Endodermal cell (in vitro differentiated cells): ENCODE measurements at regions not wholly inside any gene's neighbourhood (a gene's known extent, or its start where the extent isn't known, plus 50 kb on each side); places are given as distances from the start of the nearest gene placed in this dataset.

Source experiments
- DNase-seq: peaks from one replicate; pipeline ENCODE4 v3.0.0-alpha.2; 2017
- H3K27ac ChIP-seq: 2 replicates; pipeline ENCODE4 v1.5.1; 2013; ENCODE audit warnings: mild to moderate bottlenecking, low read depth, low read length, moderate library complexity
- H3K27me3 ChIP-seq: 2 replicates; pipeline ENCODE4 v1.6.1; 2013; ENCODE audit warnings: mild to moderate bottlenecking, low read length, moderate library complexity; ENCODE audit not compliant: insufficient read depth, control insufficient read depth, poor library complexity, severe bottlenecking
- H3K36me3 ChIP-seq: 2 replicates; pipeline ENCODE4 v1.7.0; 2013; ENCODE audit warnings: mild to moderate bottlenecking, low read length, moderate library complexity; ENCODE audit not compliant: control insufficient read depth, insufficient read depth
- H3K4me1 ChIP-seq: one replicate; pipeline ENCODE4 v1.7.0; 2013; ENCODE audit warnings: low read length; ENCODE audit not compliant: control insufficient read depth, insufficient read depth
- H3K4me3 ChIP-seq: 2 replicates; pipeline ENCODE4 v1.5.1; 2013; ENCODE audit warnings: mild to moderate bottlenecking, low read length, moderate library complexity
- H3K9ac ChIP-seq: 2 replicates; pipeline ENCODE4 v1.6.1; 2013; ENCODE audit warnings: mild to moderate bottlenecking, low read length, moderate library complexity; ENCODE audit not compliant: poor library complexity, severe bottlenecking; ENCODE audit errors: extremely low read depth
- H3K9me3 ChIP-seq: 2 replicates; pipeline ENCODE4 v1.6.1; 2013; ENCODE audit warnings: mild to moderate bottlenecking, low read length, moderate library complexity; ENCODE audit not compliant: control insufficient read depth
- H3K27ac Mint-ChIP-seq: 2 replicates; pipeline ENCODE4 v1.8.0; 2020; ENCODE audit warnings: mixed read lengths
- H3K27me3 Mint-ChIP-seq: 2 replicates; pipeline ENCODE4 v1.8.0; 2021; ENCODE audit warnings: mild to moderate bottlenecking, mixed read lengths; ENCODE audit not compliant: insufficient read depth
- H3K36me3 Mint-ChIP-seq: 2 replicates; pipeline ENCODE4 v1.8.0; 2020; ENCODE audit warnings: low read depth, mixed read lengths
- H3K4me1 Mint-ChIP-seq: 2 replicates; pipeline ENCODE4 v1.8.0; 2020; ENCODE audit warnings: mixed read lengths
- H3K4me3 Mint-ChIP-seq: 2 replicates; pipeline ENCODE4 v1.8.0; 2020; ENCODE audit warnings: mild to moderate bottlenecking, moderate library complexity, mixed read lengths
- H3K9me3 Mint-ChIP-seq: 2 replicates; pipeline ENCODE4 v1.8.0; 2020; ENCODE audit warnings: mild to moderate bottlenecking, mixed read lengths
- WGBS, 2 experiments: methylation state at CpG; one replicate each; pipeline versions ENCODE4 v1.1.5 to v1.1.7; 2013; ENCODE audit warnings: missing lambda C conversion rate in 2 of 2, mixed read lengths in 1 of 2; ENCODE audit not compliant: insufficient coverage in 1 of 2, insufficient read length in 1 of 2; 5-methylcytosine and 5-hydroxymethylcytosine counted together
- TF ChIP-seq, protein P1 (sequence below): fragments of 200-600 bp; sonication (generic); conservative IDR thresholded peaks from 2 replicates; pipeline ENCODE4 v1.5.0; 2021; ENCODE audit warnings: antibody characterized with exemption, mild to moderate bottlenecking

DNA sequence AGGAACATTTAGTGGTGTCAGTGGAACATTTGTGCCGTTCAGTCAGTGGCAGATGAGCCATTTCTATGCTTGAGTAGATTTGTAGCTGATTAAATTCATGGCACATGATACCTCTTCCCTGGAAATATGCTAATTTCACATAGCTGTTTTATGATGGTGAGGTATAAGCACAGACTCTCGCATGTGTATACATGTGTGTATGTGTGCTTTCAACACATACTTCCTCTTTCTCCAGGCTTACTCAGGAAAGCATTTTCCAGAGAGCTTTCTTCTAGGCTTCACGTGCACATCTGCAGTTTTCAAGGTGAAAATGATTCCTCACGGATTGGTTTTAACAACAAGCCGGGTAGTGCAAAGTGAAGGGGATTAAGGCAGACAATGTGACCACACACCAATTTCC, 396.5 kb downstream of the HDGFL1 start:
- no peak overlapping the region for H3K27ac ChIP-seq
- H3K9me3 ChIP-seq = peaks cover 18% of the 10 kb centered on the region
- no peak overlapping the region for H3K9ac ChIP-seq
- no peaks in the 10 kb centered on the region for H3K27me3 ChIP-seq
- H3K36me3 ChIP-seq = no peaks in the 10 kb centered on the region
- peaks cover 23% of the 10 kb centered on the region for H3K4me1 Mint-ChIP-seq
- WGBS, 2 experiments = 87 to 88% methylated on average over 3 to 5 of the region's 5 CpGs
- TF ChIP-seq, protein P1, sequence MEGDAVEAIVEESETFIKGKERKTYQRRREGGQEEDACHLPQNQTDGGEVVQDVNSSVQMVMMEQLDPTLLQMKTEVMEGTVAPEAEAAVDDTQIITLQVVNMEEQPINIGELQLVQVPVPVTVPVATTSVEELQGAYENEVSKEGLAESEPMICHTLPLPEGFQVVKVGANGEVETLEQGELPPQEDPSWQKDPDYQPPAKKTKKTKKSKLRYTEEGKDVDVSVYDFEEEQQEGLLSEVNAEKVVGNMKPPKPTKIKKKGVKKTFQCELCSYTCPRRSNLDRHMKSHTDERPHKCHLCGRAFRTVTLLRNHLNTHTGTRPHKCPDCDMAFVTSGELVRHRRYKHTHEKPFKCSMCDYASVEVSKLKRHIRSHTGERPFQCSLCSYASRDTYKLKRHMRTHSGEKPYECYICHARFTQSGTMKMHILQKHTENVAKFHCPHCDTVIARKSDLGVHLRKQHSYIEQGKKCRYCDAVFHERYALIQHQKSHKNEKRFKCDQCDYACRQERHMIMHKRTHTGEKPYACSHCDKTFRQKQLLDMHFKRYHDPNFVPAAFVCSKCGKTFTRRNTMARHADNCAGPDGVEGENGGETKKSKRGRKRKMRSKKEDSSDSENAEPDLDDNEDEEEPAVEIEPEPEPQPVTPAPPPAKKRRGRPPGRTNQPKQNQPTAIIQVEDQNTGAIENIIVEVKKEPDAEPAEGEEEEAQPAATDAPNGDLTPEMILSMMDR = no peak
- peaks cover 6% of the 10 kb centered on the region for H3K36me3 Mint-ChIP-seq
- H3K27ac Mint-ChIP-seq = no peak overlapping the region
- H3K4me3 ChIP-seq = no peak overlapping the region
- H3K27me3 Mint-ChIP-seq = peaks cover 8% of the 10 kb centered on the region
- peaks cover 6% of the 10 kb centered on the region for H3K4me1 ChIP-seq
- DNase-seq = no peak
- H3K4me3 Mint-ChIP-seq = no peak overlapping the region
- H3K9me3 Mint-ChIP-seq = peaks cover 6% of the 10 kb centered on the region

DNA sequence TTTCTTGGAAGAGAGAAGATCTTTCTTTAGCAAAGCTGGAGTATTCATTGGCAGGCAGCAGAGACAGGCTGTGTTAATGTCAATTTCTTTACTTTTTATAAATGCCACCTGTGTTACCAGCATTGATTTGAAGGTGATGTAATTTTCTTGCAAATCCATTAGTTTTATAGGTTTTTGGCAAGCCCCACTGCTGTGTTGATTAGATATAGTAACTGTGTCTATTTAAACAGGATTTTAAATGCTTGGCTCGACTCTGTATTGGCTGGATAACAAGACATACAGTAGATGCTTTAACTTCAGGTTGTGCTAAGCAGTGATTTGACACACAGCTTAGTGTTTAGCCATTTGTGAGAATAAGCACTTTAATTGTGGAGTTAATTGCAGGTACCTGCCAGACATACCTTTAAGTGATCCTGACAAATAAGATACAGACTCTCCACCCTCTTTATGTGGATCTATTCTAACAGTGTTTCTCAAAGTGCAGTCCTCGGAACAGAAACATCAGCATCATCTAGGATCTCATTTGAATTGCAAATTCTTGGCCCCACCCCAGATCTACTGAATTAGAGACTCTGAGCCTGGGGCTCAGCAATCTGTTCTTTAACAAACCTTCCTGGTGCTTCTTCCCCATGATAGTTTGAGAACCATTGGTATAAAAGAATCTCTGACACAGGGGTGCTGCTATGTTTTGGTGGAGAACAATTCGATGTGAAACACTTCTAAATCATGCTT, 397.5 kb downstream of the HDGFL1 start:
- no peak overlapping the region for H3K27ac ChIP-seq
- no peak overlapping the region for H3K4me3 ChIP-seq
- peaks cover 6% of the 10 kb centered on the region for H3K4me1 ChIP-seq
- H3K4me1 Mint-ChIP-seq = peaks cover 23% of the 10 kb centered on the region
- no peak overlapping the region for H3K9ac ChIP-seq
- WGBS, 2 experiments = 63 to 69% methylated on average over 2 of the region's 3 CpGs
- H3K36me3 ChIP-seq = no peaks in the 10 kb centered on the region
- H3K27ac Mint-ChIP-seq = no peak overlapping the region
- peaks cover 8% of the 10 kb centered on the region for H3K27me3 Mint-ChIP-seq
- H3K9me3 Mint-ChIP-seq = peaks cover 6% of the 10 kb centered on the region
- no peak for DNase-seq
- TF ChIP-seq, protein P1 = no peak
- H3K4me3 Mint-ChIP-seq = no peak overlapping the region
- H3K36me3 Mint-ChIP-seq = peaks cover 6% of the 10 kb centered on the region
- H3K27me3 ChIP-seq = no peaks in the 10 kb centered on the region
- H3K9me3 ChIP-seq = peaks cover 18% of the 10 kb centered on the region

DNA sequence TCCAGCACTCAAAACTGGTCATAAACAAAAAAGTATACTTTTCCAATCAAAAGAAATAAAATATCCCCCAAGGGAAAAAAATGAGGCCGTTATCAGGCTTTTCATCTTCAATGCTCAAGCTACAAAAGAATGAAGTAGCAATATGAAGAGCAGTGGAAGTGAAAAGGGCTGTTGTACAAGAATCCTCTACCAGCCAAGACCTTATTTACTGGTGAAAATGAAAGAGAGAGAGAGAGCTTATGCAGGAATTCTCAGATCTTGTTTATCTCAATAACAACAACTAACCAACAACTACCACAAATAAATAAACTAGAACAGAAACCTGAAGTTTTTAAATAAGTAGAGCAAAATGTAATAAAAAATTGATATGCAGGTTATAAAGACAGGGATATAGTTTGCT, 400.6 kb downstream of the HDGFL1 start:
- WGBS, 2 experiments = 67 to 86% methylated on average over 1 of the region's 1 CpG

More for the DNA sequence above, 400.6 kb downstream of the HDGFL1 start:
- Histone ChIP-seq H3K9me3 (peaks cover 18% of the 10 kb centered on the region), H3K36me3 (no peaks in the 10 kb centered on the region), H3K27ac (no peak overlapping the region), H3K27me3 (no peaks in the 10 kb centered on the region), H3K4me3 (no peak overlapping the region), H3K4me1 (peaks cover 6% of the 10 kb centered on the region), H3K9ac (no peak overlapping the region)
- H3K4me3 Mint-ChIP-seq = no peak overlapping the region
- TF ChIP-seq, protein P1 = no peak
- no peak overlapping the region for H3K27ac Mint-ChIP-seq
- peaks cover 6% of the 10 kb centered on the region for H3K9me3 Mint-ChIP-seq
- peaks cover 1% of the 10 kb centered on the region for H3K27me3 Mint-ChIP-seq
- peaks cover 22% of the 10 kb centered on the region for H3K4me1 Mint-ChIP-seq
- H3K36me3 Mint-ChIP-seq = peaks cover 6% of the 10 kb centered on the region
- DNase-seq = no peak
